HEK293T (cell line): ENCODE measurements at regions not wholly inside any gene's neighbourhood (a gene's known extent, or its start where the extent isn't known, plus 50 kb on each side); places are given as distances from the start of the nearest gene placed in this dataset.

Source experiments
- CTCF ChIA-PET: fragments of 350-600 bp; formaldehyde crosslinking; extraction: SDS; loops from one replicate; lab custom pipeline; 2021; ENCODE audit warnings: antibody characterized with exemption, inconsistent platforms; lab: Yijun Ruan, JAX
- POLR2A ChIA-PET: fragments of 350-600 bp; formaldehyde crosslinking; extraction: SDS; loops from one replicate; lab custom pipeline; 2020; ENCODE audit warnings: antibody characterized with exemption, inconsistent platforms; lab: Yijun Ruan, JAX
- DNase-seq: peaks from one replicate; pipeline ENCODE4 v3.0.0; 2012; ENCODE audit warnings: mixed read lengths; ENCODE audit errors: extremely low spot score
- ARNT ChIP-seq: fragments of 450-650 bp; IDR thresholded peaks from 2 replicates; pipeline ENCODE4 v1.6.1; 2017; ENCODE audit warnings: mild to moderate bottlenecking
- BHLHE40 ChIP-seq: fragments of 450-650 bp; IDR thresholded peaks from 2 replicates; pipeline ENCODE4 v1.6.1; 2016; ENCODE audit warnings: mild to moderate bottlenecking, moderate library complexity, borderline replicate concordance
- CTBP1 ChIP-seq: fragments of 450-650 bp; IDR thresholded peaks from 2 replicates; pipeline ENCODE4 v1.6.1; 2016; ENCODE audit warnings: borderline replicate concordance
- ELF4 ChIP-seq: fragments of 450-650 bp; IDR thresholded peaks from 2 replicates; pipeline ENCODE4 v1.6.1; 2017; ENCODE audit warnings: antibody characterized with exemption
- FOXA1 ChIP-seq: fragments of 450-650 bp; IDR thresholded peaks from 2 replicates; pipeline ENCODE4 v1.6.1; 2016; ENCODE audit warnings: mild to moderate bottlenecking
- FOXK2 ChIP-seq: fragments of 450-650 bp; IDR thresholded peaks from 2 replicates; pipeline ENCODE4 v1.6.1; 2016; ENCODE audit warnings: mild to moderate bottlenecking
- FOXM1 ChIP-seq: fragments of 450-650 bp; IDR thresholded peaks from 2 replicates; pipeline ENCODE4 v1.6.1; 2017; ENCODE audit warnings: mild to moderate bottlenecking, borderline replicate concordance
- HDGF ChIP-seq: fragments of 450-650 bp; IDR thresholded peaks from 2 replicates; pipeline ENCODE4 v1.6.1; 2017; ENCODE audit warnings: antibody characterized with exemption, borderline replicate concordance
- L3MBTL2 ChIP-seq: fragments of 450-650 bp; conservative IDR thresholded peaks from 2 replicates; pipeline ENCODE4 v1.6.1; 2016; ENCODE audit warnings: mild to moderate bottlenecking
- LEF1 ChIP-seq: fragments of 450-650 bp; IDR thresholded peaks from 2 replicates; pipeline ENCODE4 v1.6.1; 2017; ENCODE audit warnings: mild to moderate bottlenecking, borderline replicate concordance
- NFRKB ChIP-seq: fragments of 450-650 bp; IDR thresholded peaks from 2 replicates; pipeline ENCODE4 v1.6.1; 2016; ENCODE audit warnings: mild to moderate bottlenecking, moderate library complexity
- SP1 ChIP-seq: fragments of 450-650 bp; IDR thresholded peaks from 2 replicates; pipeline ENCODE4 v1.6.1; 2017
- SUZ12 ChIP-seq: fragments of 450-650 bp; IDR thresholded peaks from 2 replicates; pipeline ENCODE4 v1.6.1; 2016; ENCODE audit warnings: mild to moderate bottlenecking
- TARDBP ChIP-seq: fragments of 450-650 bp; IDR thresholded peaks from 2 replicates; pipeline ENCODE4 v1.6.1; 2016
- ZNF384 ChIP-seq: fragments of 450-650 bp; IDR thresholded peaks from 2 replicates; pipeline ENCODE4 v1.6.1; 2016
- TF ChIP-seq, protein P1 (sequence below): fragments of 450-650 bp; IDR thresholded peaks from 2 replicates; pipeline ENCODE4 v1.6.1; 2016

DNA sequence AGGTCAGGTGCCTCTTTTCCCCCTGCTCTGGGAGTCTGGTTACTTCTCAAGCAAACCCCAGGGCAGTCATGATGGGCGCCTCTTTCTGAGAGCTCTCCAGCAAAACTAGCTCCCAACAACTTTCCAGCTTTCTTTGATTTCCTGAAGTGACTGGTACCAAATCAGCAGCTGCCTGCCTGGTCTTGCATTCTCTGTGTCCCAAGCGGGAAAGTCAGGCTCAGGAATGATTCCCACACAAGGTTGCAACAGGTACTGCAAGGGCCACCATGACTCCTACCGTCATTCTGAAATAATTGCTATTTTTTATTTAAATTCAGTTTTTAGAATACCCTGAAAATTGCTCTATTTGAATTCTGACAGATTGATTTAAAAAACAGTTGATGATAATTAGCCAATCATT lies 658.7 kb downstream of the SQOR start:
- ChIA-PET POLR2A (no interaction called here), CTCF (no interaction called here)
- TF ChIP-seq FOXM1 (no peak), FOXA1 (no peak), LEF1 (no peak), HDGF (no peak), L3MBTL2 (no peak), ZNF384 (no peak), SUZ12 (no peak), TARDBP (no peak), NFRKB (no peak), ELF4 (no peak), CTBP1 (no peak), SP1 (no peak), BHLHE40 (no peak), ARNT (no peak), FOXK2 (no peak)
- TF ChIP-seq, protein P1, sequence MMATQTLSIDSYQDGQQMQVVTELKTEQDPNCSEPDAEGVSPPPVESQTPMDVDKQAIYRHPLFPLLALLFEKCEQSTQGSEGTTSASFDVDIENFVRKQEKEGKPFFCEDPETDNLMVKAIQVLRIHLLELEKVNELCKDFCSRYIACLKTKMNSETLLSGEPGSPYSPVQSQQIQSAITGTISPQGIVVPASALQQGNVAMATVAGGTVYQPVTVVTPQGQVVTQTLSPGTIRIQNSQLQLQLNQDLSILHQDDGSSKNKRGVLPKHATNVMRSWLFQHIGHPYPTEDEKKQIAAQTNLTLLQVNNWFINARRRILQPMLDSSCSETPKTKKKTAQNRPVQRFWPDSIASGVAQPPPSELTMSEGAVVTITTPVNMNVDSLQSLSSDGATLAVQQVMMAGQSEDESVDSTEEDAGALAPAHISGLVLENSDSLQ: no peak
- no peak for DNase-seq

DNA sequence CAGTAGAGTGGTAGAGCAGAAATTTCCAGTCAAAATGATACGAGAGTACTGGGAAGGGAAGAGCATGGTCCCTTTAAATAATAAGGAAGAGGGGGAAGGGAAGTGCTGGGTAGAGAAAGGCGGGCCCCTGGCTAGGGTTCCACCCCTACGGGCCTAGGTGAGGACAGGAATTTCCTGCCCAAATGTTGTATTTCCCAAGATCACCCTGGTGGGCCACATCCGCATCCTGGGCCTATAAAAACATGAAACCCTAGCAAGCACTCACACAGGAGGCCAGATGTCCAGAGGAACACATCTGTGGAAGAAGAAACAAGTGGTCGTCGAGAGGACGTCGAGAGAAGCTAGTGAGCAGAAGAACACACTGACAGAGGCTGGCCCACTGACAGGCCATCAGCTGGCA lies 661.2 kb downstream of the SQOR start:
- TF ChIP-seq NFRKB: no peak
- no peak for TF ChIP-seq HDGF
- TF ChIP-seq L3MBTL2: no peak
- no peak for TF ChIP-seq FOXM1
- TF ChIP-seq SP1: no peak
- no peak for TF ChIP-seq ELF4
- TF ChIP-seq, protein P1: no peak
- no peak for TF ChIP-seq ZNF384
- no peak for TF ChIP-seq LEF1
- no peak for TF ChIP-seq FOXK2
- TF ChIP-seq SUZ12: no peak
- no peak for DNase-seq
- ChIA-PET CTCF (no interaction called here), POLR2A (no interaction called here)

DNA sequence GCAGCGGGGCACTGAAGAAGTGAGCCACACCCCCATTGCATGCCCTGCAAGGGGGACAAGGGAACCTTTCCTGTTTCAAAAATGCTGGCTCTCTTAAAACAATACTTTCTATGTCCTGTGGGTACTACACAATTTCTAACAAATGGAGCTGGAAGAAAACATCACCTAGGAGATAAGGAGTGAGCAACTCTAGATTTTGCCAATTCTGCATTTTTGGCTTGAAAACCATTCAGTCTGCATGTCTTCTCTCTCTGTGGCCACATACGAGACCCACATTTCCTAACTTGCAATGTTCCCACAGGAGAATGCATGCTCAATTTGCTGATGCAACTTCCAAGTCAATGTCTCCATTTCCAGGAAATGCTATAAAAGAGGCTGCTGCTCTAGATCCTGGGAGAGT lies 662.0 kb downstream of the SQOR start:
- CTCF ChIA-PET: no interaction called here
- no peak for DNase-seq
- POLR2A ChIA-PET: no interaction called here
- no peak for TF ChIP-seq ELF4
- TF ChIP-seq, protein P1: no peak
- TF ChIP-seq FOXK2: no peak
- no peak for TF ChIP-seq NFRKB
- no peak for TF ChIP-seq HDGF
- TF ChIP-seq FOXA1: no peak
- TF ChIP-seq L3MBTL2: no peak
- TF ChIP-seq TARDBP: no peak
- TF ChIP-seq LEF1: no peak
- TF ChIP-seq SUZ12: no peak
- TF ChIP-seq SP1: no peak
- TF ChIP-seq FOXM1: no peak
- TF ChIP-seq CTBP1: no peak
- no peak for TF ChIP-seq ARNT
- no peak for TF ChIP-seq ZNF384
- no peak for TF ChIP-seq BHLHE40

DNA sequence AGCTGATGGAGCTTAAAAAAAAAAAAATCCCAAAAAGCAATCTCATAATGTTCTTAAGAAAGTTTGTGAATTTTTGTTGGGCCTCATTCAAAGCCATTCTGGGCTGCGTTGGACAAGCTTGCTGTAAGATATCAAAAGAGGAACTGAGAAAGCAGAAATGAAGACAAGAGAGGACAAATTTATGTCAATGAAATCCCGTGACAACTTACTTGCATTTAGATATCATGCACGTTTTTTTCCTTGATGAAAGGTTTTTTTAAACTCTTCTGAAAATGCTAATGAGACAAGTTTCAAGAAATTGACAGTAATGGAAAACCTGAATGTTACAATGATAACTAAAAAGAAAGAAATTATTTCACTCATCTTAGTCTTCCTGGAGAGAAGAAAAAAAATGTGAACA lies 662.9 kb downstream of the SQOR start:
- no peak for TF ChIP-seq CTBP1
- no peak for TF ChIP-seq LEF1
- TF ChIP-seq BHLHE40: no peak
- TF ChIP-seq ARNT: no peak
- no peak for TF ChIP-seq FOXA1
- no peak for TF ChIP-seq SUZ12
- no peak for TF ChIP-seq TARDBP
- TF ChIP-seq FOXK2: no peak
- DNase-seq: no peak
- CTCF ChIA-PET: interaction anchor here (0.6 kb wide), 1 partner anchor 1015 kb away, joined by 3 read pairs; no protein-coding TSS in a partner anchor
- POLR2A ChIA-PET: no interaction called here

DNA sequence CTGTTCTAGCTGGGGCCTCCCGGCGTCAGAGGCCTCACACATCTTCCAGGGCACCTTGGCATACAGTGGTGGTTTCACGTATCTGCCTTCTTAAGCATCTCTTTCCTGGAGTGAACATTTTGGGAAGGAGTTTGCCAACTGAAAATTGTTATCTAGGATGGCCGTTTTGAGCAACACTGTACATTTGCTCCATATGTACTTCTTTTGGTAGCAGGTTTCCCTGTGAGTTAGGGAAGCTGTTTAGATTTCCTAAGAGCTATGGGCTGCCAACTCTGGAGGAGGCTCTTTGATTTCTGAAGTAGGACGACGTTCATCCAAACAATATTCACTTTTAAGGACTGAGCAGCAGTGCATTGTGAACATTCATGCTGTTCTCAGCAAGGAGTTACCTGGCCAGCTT lies 665.9 kb downstream of the SQOR start:
- no peak for DNase-seq
- ChIA-PET CTCF (interaction anchor here (1.0 kb wide), 1 partner anchor 11 kb away, joined by 3 read pairs; no protein-coding TSS in a partner anchor), POLR2A (no interaction called here)
- TF ChIP-seq LEF1: no peak
- TF ChIP-seq L3MBTL2: no peak
- TF ChIP-seq SP1: no peak
- no peak for TF ChIP-seq CTBP1
- TF ChIP-seq ZNF384: no peak
- TF ChIP-seq FOXK2: no peak

DNA sequence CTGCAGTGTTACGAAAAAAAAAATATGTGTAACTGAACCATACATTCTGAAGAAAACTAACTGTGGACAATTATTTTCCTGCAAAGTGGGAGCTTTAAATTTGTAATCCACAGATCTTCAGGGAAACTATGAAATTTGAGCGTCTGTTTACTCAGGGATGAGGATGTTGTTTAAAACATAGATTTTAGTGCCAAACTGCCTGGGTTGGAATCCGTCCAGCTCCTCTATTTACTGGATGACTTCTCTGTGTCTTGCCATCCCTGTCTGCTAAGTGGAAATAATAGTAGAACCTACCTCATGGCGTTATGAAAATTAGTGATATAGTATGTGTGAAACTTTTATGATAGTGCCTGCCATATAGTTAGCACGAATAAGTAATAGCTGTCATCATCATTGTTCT lies 666.5 kb downstream of the SQOR start:
- CTCF ChIA-PET: interaction anchor here (1.0 kb wide), 1 partner anchor 11 kb away, joined by 3 read pairs; no protein-coding TSS in a partner anchor
- TF ChIP-seq SP1 (no peak), L3MBTL2 (no peak), CTBP1 (no peak), LEF1 (no peak)
- TF ChIP-seq, protein P1: no peak
- POLR2A ChIA-PET: no interaction called here
- no peak for DNase-seq
